ENCODE measurements at regions not wholly inside any gene's neighbourhood (a gene's known extent, or its start where the extent isn't known, plus 50 kb on each side); places are given as distances from the start of the nearest gene placed in this dataset.

DNA sequence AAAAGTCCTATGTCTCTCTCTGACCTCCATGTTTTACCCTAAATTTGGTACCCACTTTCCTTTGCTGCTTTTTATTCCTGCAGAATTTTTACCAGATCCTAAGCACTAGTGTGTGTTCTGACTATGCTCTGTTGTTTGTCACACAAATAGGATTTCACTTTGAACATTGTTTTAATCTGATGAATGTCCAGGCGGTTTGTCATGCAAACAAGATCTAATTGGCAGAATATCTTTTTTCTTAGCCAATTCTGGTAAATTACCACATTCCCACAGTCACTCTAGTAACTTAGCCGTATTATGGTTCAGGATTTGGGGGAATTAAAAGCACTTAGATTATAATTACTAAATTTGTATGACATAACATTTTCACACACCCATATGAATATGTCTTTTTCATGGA is 557.2 kb upstream of the BOD1L1 start:
- Histone ChIP-seq H2AFZ (ENCODE audit: low read length) (no peak overlapping the region), H2BK120ac (replicated peaks; ENCODE audit: low read depth, low read length) (no peak overlapping the region), H4K5ac (ENCODE audit: insufficient read length, low read depth, low read length) (no peak overlapping the region), H4K8ac (ENCODE audit: extremely low read depth, insufficient read depth, low read length) (no peak overlapping the region), H3K4me3 (ENCODE audit: extremely low read depth in 1 of 4, insufficient read depth in 2 of 4, low read depth in 3 of 4, low read length in 4 of 4) (no peak overlapping the region), H2BK20ac (ENCODE audit: low read length) (no peak overlapping the region), H2AK5ac (ENCODE audit: low read depth, low read length) (no peak overlapping the region), H3K4me1 (replicated peaks in 1 of 4; ENCODE audit: control insufficient read depth in 3 of 4, insufficient read depth in 4 of 4, low read length in 3 of 4) (no peaks in the 10 kb centered on the region), H3K36me3 (ENCODE audit: control insufficient read depth in 2 of 4, insufficient read depth in 4 of 4, low read length in 3 of 4) (no peaks in the 10 kb centered on the region), H3K23ac (ENCODE audit: insufficient read length) (no peak overlapping the region), H3K27me3 (replicated peaks in 1 of 4; ENCODE audit: control insufficient read depth in 3 of 4, extremely low read depth in 1 of 4, insufficient read depth in 3 of 4, low read length in 3 of 4) (no peaks in the 10 kb centered on the region), H4K91ac (replicated peaks; ENCODE audit: insufficient read length, low read length) (no peak overlapping the region), H3K79me1 (ENCODE audit: low read depth, low read length) (no peaks in the 10 kb centered on the region), H3K4me2 (ENCODE audit: insufficient read depth in 1 of 2, low read depth in 2 of 2, low read length in 2 of 2) (no peak overlapping the region), H3K4ac (replicated peaks; ENCODE audit: insufficient read length, low read depth, low read length) (no peak overlapping the region), H3K14ac (ENCODE audit: insufficient read length) (no peak overlapping the region), H4K20me1 (replicated peaks in 1 of 2; ENCODE audit: control insufficient read depth in 1 of 2, insufficient read depth in 2 of 2, low read length in 2 of 2) (no peaks in the 10 kb centered on the region), H2BK12ac (ENCODE audit: low read depth, low read length) (no peak overlapping the region), H3K27ac (ENCODE audit: low read depth, low read length) (no peak overlapping the region), H2BK15ac (ENCODE audit: low read length) (no peak overlapping the region), H3K9ac (replicated peaks in 1 of 4; ENCODE audit: extremely low read depth in 1 of 4, low read depth in 3 of 4, low read length in 3 of 4) (no peak overlapping the region), H2BK5ac (ENCODE audit: low read depth, low read length) (no peak overlapping the region), H3K23me2 (ENCODE audit: low read depth, low read length) (no peaks in the 10 kb centered on the region), H3K18ac (ENCODE audit: extremely low read depth, low read length) (no peak overlapping the region), H3K9me3 (ENCODE audit: insufficient read depth in 2 of 2, low read depth in 1 of 2, low read length in 1 of 2) (no peaks in the 10 kb centered on the region), H3K79me2 (ENCODE audit: control insufficient read depth in 1 of 2, insufficient read depth in 2 of 2, low read length in 2 of 2) (no peaks in the 10 kb centered on the region), H3K56ac (replicated peaks; ENCODE audit: insufficient read length, low read depth, low read length) (no peak overlapping the region)
- FAIRE-seq (no peak), DNase-seq (ENCODE audit: low read depth in 1 of 2, low spot score in 2 of 2) (no peak)
- WGBS, 2 experiments (ENCODE audit: extremely low coverage in 1 of 2, insufficient coverage in 1 of 2, insufficient read length in 1 of 2, insufficient replicate concordance in 2 of 2, low coverage in 1 of 2, low lambda C conversion rate in 2 of 2, missing lambda C conversion rate in 1 of 2) = 87% methylated on average over 2 of the region's 2 CpGs; no CpG with 5 or more reads in 1 of the 2 experiments
- ChIA-PET CTCF (ENCODE audit: partially characterized antibody) (interaction anchor here (1.0 to 1.4 kb wide), 2 partner anchors 69 to 530 kb away, joined by 3 to 4 read pairs; no protein-coding TSS in a partner anchor), POLR2A (ENCODE audit: partially characterized antibody) (no interaction called here)
- no peak for TF ChIP-seq NRF1 (IDR thresholded peaks at IDR 0.05; ENCODE audit: low read depth, low read length)
- TF ChIP-seq JUND (IDR thresholded peaks at IDR 0.05; ENCODE audit: low read length) = no peak
- no peak for TF ChIP-seq CBX5 (IDR thresholded peaks at IDR 0.05; ENCODE audit: low read depth, low read length)
- TF ChIP-seq BRCA1 (IDR thresholded peaks at IDR 0.05; ENCODE audit: low read depth, low read length) = no peak
- TF ChIP-seq HDAC6 (IDR thresholded peaks at IDR 0.05; ENCODE audit: low read depth, low read length) = no peak
- TF ChIP-seq POU5F1 (IDR thresholded peaks at IDR 0.05; ENCODE audit: low read depth, low read length) = no peak
- no peak for TF ChIP-seq SP4 (IDR thresholded peaks at IDR 0.05; ENCODE audit: low read length)
- TF ChIP-seq TCF12 (IDR thresholded peaks at IDR 0.05; ENCODE audit: low read depth, low read length) = no peak
- no peak for TF ChIP-seq ASH2L (IDR thresholded peaks at IDR 0.05; ENCODE audit: low read length)
- no peak for TF ChIP-seq TEAD4 (IDR thresholded peaks at IDR 0.05; ENCODE audit: low read depth, low read length)
- no peak for TF ChIP-seq RNF2 (IDR thresholded peaks at IDR 0.05; ENCODE audit: borderline replicate concordance, low read depth, low read length, missing control alignments, poor library complexity, severe bottlenecking)
- no peak for TF ChIP-seq SP2 (IDR thresholded peaks at IDR 0.05; ENCODE audit: low read length)

All from H1 (cell line).